H1 (cell line): ENCODE measurements at regions not wholly inside any gene's neighbourhood (a gene's known extent, or its start where the extent isn't known, plus 50 kb on each side); places are given as distances from the start of the nearest gene placed in this dataset.
"Not testable (repeated sequence)": the region's sequence is repeated elsewhere in the genome, so short reads cannot be mapped to it uniquely, and the experiment has no call there.

Experiments used
- CTCF ChIA-PET: fragments of 300-600 bp; sonication (Branson Sonifier 250); formaldehyde crosslinking; loops from one replicate; lab custom pipeline; 2021; ENCODE audit not compliant: partially characterized antibody; lab: Charles Lee
- POLR2A ChIA-PET: fragments of 300-600 bp; sonication (Branson Sonifier 250); formaldehyde crosslinking; loops from one replicate; lab custom pipeline; 2021; ENCODE audit warnings: inconsistent platforms; ENCODE audit not compliant: partially characterized antibody; lab: Charles Lee
- DNase-seq, 2 experiments: peaks; one replicate each; pipeline versions ENCODE4 v3.0.0 to v3.0.0-alpha.2; 2010 to 2022; ENCODE audit warnings: low spot score in 2 of 2, low read depth in 1 of 2, mixed read lengths in 1 of 2
- FAIRE-seq: peaks from 2 replicates; lab custom pipeline; 2011; peaks lifted over from hg19 to GRCh38; lab: Jason Lieb, UNC
- H2AFZ ChIP-seq: 2 replicates; pipeline ENCODE4 v1.8.1; 2012; ENCODE audit warnings: low read length, inconsistent platforms
- H2AK5ac ChIP-seq: 2 replicates; pipeline ENCODE4 v1.6.1; 2013; ENCODE audit warnings: low read depth, low read length
- H2BK120ac ChIP-seq: replicated peaks from 2 replicates; pipeline ENCODE3; 2013; ENCODE audit warnings: low read depth, low read length, inconsistent platforms
- H2BK12ac ChIP-seq: 2 replicates; pipeline ENCODE4 v1.6.1; 2013; ENCODE audit warnings: low read depth, low read length
- H2BK15ac ChIP-seq: 2 replicates; pipeline ENCODE4 v1.6.1; 2013; ENCODE audit warnings: low read length
- H2BK20ac ChIP-seq: 2 replicates; pipeline ENCODE4 v1.6.1; 2013; ENCODE audit warnings: low read length
- H2BK5ac ChIP-seq: 2 replicates; pipeline ENCODE4 v1.6.1; 2013; ENCODE audit warnings: low read depth, low read length
- H3K14ac ChIP-seq: 2 replicates; pipeline ENCODE4 v1.6.1; 2013; ENCODE audit warnings: inconsistent platforms; ENCODE audit not compliant: insufficient read length
- H3K18ac ChIP-seq: 2 replicates; pipeline ENCODE4 v1.6.1; 2013; ENCODE audit warnings: low read length; ENCODE audit errors: extremely low read depth
- H3K23ac ChIP-seq: 2 replicates; pipeline ENCODE4 v1.6.1; 2013; ENCODE audit warnings: inconsistent platforms; ENCODE audit not compliant: insufficient read length
- H3K23me2 ChIP-seq: 2 replicates; pipeline ENCODE4 v1.6.1; 2013; ENCODE audit warnings: low read depth, low read length
- H3K27ac ChIP-seq: 2 replicates; pipeline ENCODE4 v1.6.1; 2011; ENCODE audit warnings: low read depth, low read length, inconsistent platforms
- H3K27me3 ChIP-seq, 4 experiments: replicated peaks in 1 of 4; 1 replicate in 1 of 4; 2 replicates in 3 of 4; pipeline versions ENCODE4 v1.6.1 to v1.8.1; 2011 to 2013; ENCODE audit warnings: low read length in 3 of 4, mild to moderate bottlenecking in 3 of 4, inconsistent platforms in 2 of 4, mixed read lengths in 2 of 4, moderate library complexity in 1 of 4; ENCODE audit not compliant: control insufficient read depth in 3 of 4, insufficient read depth in 3 of 4; ENCODE audit errors: extremely low read depth in 1 of 4
- H3K36me3 ChIP-seq, 4 experiments: 2 replicates each; pipeline versions ENCODE4 v1.6.1 to v1.8.1; 2011 to 2013; ENCODE audit warnings: mild to moderate bottlenecking in 4 of 4, low read length in 3 of 4, moderate library complexity in 2 of 4, control low read depth in 1 of 4, inconsistent platforms in 1 of 4; ENCODE audit not compliant: insufficient read depth in 4 of 4, control insufficient read depth in 2 of 4
- H3K4ac ChIP-seq: replicated peaks from 2 replicates; pipeline ENCODE3; 2013; ENCODE audit warnings: low read length, low read depth, mixed read lengths, inconsistent platforms; ENCODE audit not compliant: insufficient read length
- H3K4me1 ChIP-seq, 4 experiments: replicated peaks in 1 of 4; 1 replicate in 1 of 4; 2 replicates in 3 of 4; pipeline versions ENCODE4 v1.6.1 to v1.8.1; 2011 to 2013; ENCODE audit warnings: low read length in 3 of 4, inconsistent platforms in 2 of 4, mixed read lengths in 1 of 4; ENCODE audit not compliant: insufficient read depth in 4 of 4, control insufficient read depth in 3 of 4
- H3K4me2 ChIP-seq, 2 experiments: 2 replicates each; pipeline versions ENCODE4 v1.6.1 to v1.8.1; 2011 to 2013; ENCODE audit warnings: low read depth in 2 of 2, low read length in 2 of 2, control low read depth in 1 of 2, inconsistent platforms in 1 of 2, mild to moderate bottlenecking in 1 of 2; ENCODE audit not compliant: insufficient read depth in 1 of 2
- H3K4me3 ChIP-seq, 4 experiments: fragments of 200-600, 300-600 bp in 1 of 4; sonication (generic), shearing (Covaris generic), sonication (Bioruptor Twin) in 1 of 4; 2 replicates each; pipeline versions ENCODE4 v1.5.1 to v1.8.1; 2011 to 2016; ENCODE audit warnings: low read length in 4 of 4, low read depth in 3 of 4, control low read depth in 2 of 4, inconsistent platforms in 2 of 4, mild to moderate bottlenecking in 2 of 4, mixed read lengths in 1 of 4, moderate library complexity in 1 of 4; ENCODE audit not compliant: insufficient read depth in 2 of 4; ENCODE audit errors: extremely low read depth in 1 of 4
- H3K56ac ChIP-seq: replicated peaks from 2 replicates; pipeline ENCODE3; 2013; ENCODE audit warnings: low read depth, mild to moderate bottlenecking, mixed read lengths, low read length, inconsistent platforms; ENCODE audit not compliant: insufficient read length
- H3K79me1 ChIP-seq: 2 replicates; pipeline ENCODE4 v1.6.1; 2013; ENCODE audit warnings: low read depth, low read length, control low read depth
- H3K79me2 ChIP-seq, 2 experiments: 2 replicates each; pipeline versions ENCODE4 v1.6.1 to v1.8.1; 2012 to 2013; ENCODE audit warnings: low read length in 2 of 2, mild to moderate bottlenecking in 2 of 2, inconsistent platforms in 1 of 2; ENCODE audit not compliant: insufficient read depth in 2 of 2, control insufficient read depth in 1 of 2
- H3K9ac ChIP-seq, 4 experiments: replicated peaks in 1 of 4; 1 replicate in 1 of 4; 2 replicates in 3 of 4; pipeline versions ENCODE4 v1.6.1 to v1.8.1; 2011 to 2013; ENCODE audit warnings: low read depth in 3 of 4, low read length in 3 of 4, control low read depth in 2 of 4, mild to moderate bottlenecking in 2 of 4, moderate library complexity in 2 of 4, inconsistent platforms in 1 of 4; ENCODE audit errors: extremely low read depth in 1 of 4
- H3K9me3 ChIP-seq, 2 experiments: 2 replicates each; pipeline versions ENCODE4 v1.6.1 to v1.8.1; 2012 to 2013; ENCODE audit warnings: mild to moderate bottlenecking in 2 of 2, moderate library complexity in 2 of 2, control low read depth in 1 of 2, inconsistent platforms in 1 of 2, low read depth in 1 of 2, low read length in 1 of 2, mixed read lengths in 1 of 2; ENCODE audit not compliant: insufficient read depth in 2 of 2
- H4K20me1 ChIP-seq, 2 experiments: replicated peaks in 1 of 2; 2 replicates each; pipeline versions ENCODE3 to v1.8.1; 2011 to 2013; ENCODE audit warnings: inconsistent platforms in 2 of 2, low read length in 2 of 2, mild to moderate bottlenecking in 1 of 2; ENCODE audit not compliant: insufficient read depth in 2 of 2, control insufficient read depth in 1 of 2
- H4K5ac ChIP-seq: 2 replicates; pipeline ENCODE4 v1.6.1; 2013; ENCODE audit warnings: low read length, low read depth, mixed read lengths, inconsistent platforms; ENCODE audit not compliant: insufficient read length
- H4K8ac ChIP-seq: 2 replicates; pipeline ENCODE4 v1.8.0; 2013; ENCODE audit warnings: mild to moderate bottlenecking, moderate library complexity, low read length, inconsistent platforms; ENCODE audit not compliant: insufficient read depth; ENCODE audit errors: extremely low read depth
- H4K91ac ChIP-seq: replicated peaks from 2 replicates; pipeline ENCODE3; 2013; ENCODE audit warnings: low read length, mixed read lengths, inconsistent platforms; ENCODE audit not compliant: insufficient read length
- WGBS, 2 experiments: shearing (Covaris generic) in 1 of 2; methylation state at CpG; one replicate each; pipeline versions ENCODE4 v1.1.6 to v1.1.7; 2013 to 2015; ENCODE audit warnings: low lambda C conversion rate in 2 of 2, mixed read lengths in 2 of 2, inconsistent platforms in 1 of 2, low coverage in 1 of 2, missing lambda C conversion rate in 1 of 2; ENCODE audit not compliant: insufficient replicate concordance in 2 of 2, insufficient coverage in 1 of 2, insufficient read length in 1 of 2; ENCODE audit errors: extremely low coverage in 1 of 2, missing lambda C conversion rate in 1 of 2; 5-methylcytosine and 5-hydroxymethylcytosine counted together

GRCh38 chr16:29176154-29176470 is 191.3 kb downstream of the LAT start:
- H3K4me2 ChIP-seq, FAIRE-seq, H4K20me1 ChIP-seq, POLR2A ChIA-PET, H3K23ac ChIP-seq, H4K5ac ChIP-seq, H3K14ac ChIP-seq, H3K4me1 ChIP-seq, H3K27ac ChIP-seq, H2BK12ac ChIP-seq, H2BK15ac ChIP-seq, H3K18ac ChIP-seq, H3K9me3 ChIP-seq, CTCF ChIA-PET, H3K79me2 ChIP-seq, H3K9ac ChIP-seq, H3K4me3 ChIP-seq, H2BK20ac ChIP-seq, H3K36me3 ChIP-seq, H3K79me1 ChIP-seq, H2AFZ ChIP-seq, H3K23me2 ChIP-seq, H2AK5ac ChIP-seq, H4K91ac ChIP-seq, DNase-seq, H2BK120ac ChIP-seq, H2BK5ac ChIP-seq, H3K56ac ChIP-seq, H3K4ac ChIP-seq, H4K8ac ChIP-seq, H3K27me3 ChIP-seq: not testable (repeated sequence)
- 80% methylated on average over 6 of the region's 7 CpGs; no CpG with 5 or more reads in 1 of the 2 experiments for WGBS, 2 experiments

GRCh38 chr16:29175411-29176153 is 190.7 kb downstream of the LAT start:
- H4K8ac ChIP-seq, DNase-seq, FAIRE-seq, H3K27ac ChIP-seq, H3K9me3 ChIP-seq, H2BK5ac ChIP-seq, H3K14ac ChIP-seq, H3K79me1 ChIP-seq, H3K79me2 ChIP-seq, H4K20me1 ChIP-seq, H3K18ac ChIP-seq, H3K36me3 ChIP-seq, H2BK20ac ChIP-seq, H3K4me2 ChIP-seq, H2AFZ ChIP-seq, H4K91ac ChIP-seq, H3K4me1 ChIP-seq, H3K27me3 ChIP-seq, CTCF ChIA-PET, H3K23me2 ChIP-seq, H3K56ac ChIP-seq, H3K23ac ChIP-seq, H2BK120ac ChIP-seq, H2AK5ac ChIP-seq, POLR2A ChIA-PET, H3K9ac ChIP-seq, H2BK12ac ChIP-seq, H2BK15ac ChIP-seq, H3K4ac ChIP-seq, H3K4me3 ChIP-seq, H4K5ac ChIP-seq: not testable (repeated sequence)
- WGBS, 2 experiments: 88% methylated on average over 17 of the region's 19 CpGs; no CpG with 5 or more reads in 1 of the 2 experiments
